ENCODE measurements at regions not wholly inside any gene's neighbourhood (a gene's known extent, or its start where the extent isn't known, plus 50 kb on each side); places are given as distances from the start of the nearest gene placed in this dataset.
"Not testable (repeated sequence)": the region's sequence is repeated elsewhere in the genome, so short reads cannot be mapped to it uniquely, and the experiment has no call there.

- TF ChIP-seq CTCF (IDR thresholded peaks at IDR 0.05) = no peak
- TF ChIP-seq POLR2A (IDR thresholded peaks at IDR 0.05) = no peak
- H3K27me3 ChIP-seq = no peaks in the 10 kb centered on the region
- no peaks in the 10 kb centered on the region for H3K36me3 ChIP-seq (replicated peaks in 1 of 2)
- no peak overlapping the region for H3K4me3 ChIP-seq
- no peaks in the 10 kb centered on the region for H3K9me3 ChIP-seq (replicated peaks in 1 of 3)
- no peak for DNase-seq
- WGBS, 4 donors = 80 to 88% (median 82%) methylated on average over 5 of the region's 5 CpGs
- intact Hi-C loops (cut with DNase I) = no loop called here
- H3K4me1 ChIP-seq (replicated peaks in 1 of 2) = no peaks in the 10 kb centered on the region
- no peak overlapping the region for H3K27ac ChIP-seq
Measured at GRCh38 chr5:63760965-63761364, 201.3 kb downstream of the HTR1A start.

GRCh38 chr5:63743096-63743798 is 219.0 kb downstream of the HTR1A start:
- no peak overlapping the region for H3K4me3 ChIP-seq
- 39 to 96% (median 70%) methylated on average over 1 of the region's 1 CpG for WGBS, 4 donors

GRCh38 chr5:63732880-63733279 is 229.4 kb downstream of the HTR1A start:
- WGBS, 4 donors = 75 to 85% (median 80%) methylated on average over 5 of the region's 5 CpGs
- H3K36me3 ChIP-seq (replicated peaks in 1 of 2); H3K9me3 ChIP-seq (replicated peaks in 1 of 3); H3K4me3 ChIP-seq; DNase-seq; H3K4me1 ChIP-seq (replicated peaks in 1 of 2); H3K27me3 ChIP-seq; intact Hi-C loops (cut with DNase I); H3K27ac ChIP-seq: not testable (repeated sequence)

More at GRCh38 chr5:63743096-63743798, 219.0 kb downstream of the HTR1A start:
- Histone ChIP-seq H3K36me3 (replicated peaks in 1 of 2) (no peaks in the 10 kb centered on the region), H3K27ac (no peak overlapping the region), H3K27me3 (no peaks in the 10 kb centered on the region), H3K9me3 (replicated peaks in 1 of 3) (no peaks in the 10 kb centered on the region), H3K4me1 (replicated peaks in 1 of 2) (no peaks in the 10 kb centered on the region)
- DNase-seq = no peak
- TF ChIP-seq CTCF (IDR thresholded peaks at IDR 0.05) = no peak
- TF ChIP-seq POLR2A (IDR thresholded peaks at IDR 0.05) = no peak
- intact Hi-C loops (cut with DNase I) = no loop called here

DNA sequence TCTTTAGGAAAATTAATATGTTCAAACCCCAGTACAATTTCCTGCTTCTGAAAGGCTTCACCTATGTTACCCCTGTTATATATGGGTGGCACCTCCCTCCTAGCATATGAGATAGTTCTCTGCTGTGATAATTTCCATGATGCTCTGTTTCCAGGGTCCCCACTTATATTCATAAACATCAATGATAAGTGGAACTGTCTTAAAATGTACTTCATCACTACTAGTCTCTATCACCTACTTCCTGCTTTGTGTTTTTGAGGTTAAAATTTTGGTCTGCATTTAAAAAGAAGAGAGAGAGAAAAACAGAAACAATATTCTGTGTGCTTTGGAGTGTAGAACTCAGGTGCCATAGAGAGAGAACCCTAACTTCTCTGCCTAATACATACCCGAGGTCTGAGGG is 234.7 kb downstream of the HTR1A start:
- 74 to 84% (median 79%) methylated on average over 1 of the region's 1 CpG for WGBS, 4 donors
- no peak overlapping the region for H3K27ac ChIP-seq
- H3K4me3 ChIP-seq = no peak overlapping the region
- no peak for DNase-seq
- intact Hi-C loops (cut with DNase I) = no loop called here
- TF ChIP-seq POLR2A (IDR thresholded peaks at IDR 0.05) (no peak), CTCF (IDR thresholded peaks at IDR 0.05) (no peak)
- H3K4me1 ChIP-seq (replicated peaks in 1 of 2) = no peaks in the 10 kb centered on the region
- no peaks in the 10 kb centered on the region for H3K9me3 ChIP-seq (replicated peaks in 1 of 3)
- no peaks in the 10 kb centered on the region for H3K27me3 ChIP-seq
- no peaks in the 10 kb centered on the region for H3K36me3 ChIP-seq (replicated peaks in 1 of 2)

- no peak for DNase-seq
- Histone ChIP-seq H3K27ac (no peak overlapping the region), H3K4me1 (replicated peaks in 1 of 2) (no peaks in the 10 kb centered on the region), H3K4me3 (no peak overlapping the region), H3K9me3 (replicated peaks in 1 of 3) (no peaks in the 10 kb centered on the region), H3K27me3 (no peaks in the 10 kb centered on the region), H3K36me3 (replicated peaks in 1 of 2) (no peaks in the 10 kb centered on the region)
- 56 to 79% (median 70%) methylated on average over 2 of the region's 2 CpGs for WGBS, 4 donors
- intact Hi-C loops (cut with DNase I) = no loop called here
- TF ChIP-seq POLR2A (IDR thresholded peaks at IDR 0.05) (no peak), CTCF (IDR thresholded peaks at IDR 0.05) (no peak)
Measured at GRCh38 chr5:63726496-63726895, 235.7 kb downstream of the HTR1A start.
